Fibroblast of villous mesenchyme (primary cell): ENCODE measurements at regions not wholly inside any gene's neighbourhood (a gene's known extent, or its start where the extent isn't known, plus 50 kb on each side); places are given as distances from the start of the nearest gene placed in this dataset.

Source experiments
- DNase-seq: peaks from one replicate; pipeline ENCODE4 v3.0.0-alpha.2; 2010; ENCODE audit warnings: low read depth
- H3K4me3 ChIP-seq: 2 replicates; pipeline ENCODE4 v1.5.1; 2011; ENCODE audit warnings: low read depth, mild to moderate bottlenecking, low read length
- TF ChIP-seq, protein P1 (sequence below): IDR thresholded peaks from 2 replicates; pipeline ENCODE4 v1.5.1; 2012; ENCODE audit warnings: low read depth, mild to moderate bottlenecking, low read length; ENCODE audit not compliant: insufficient read depth

DNA sequence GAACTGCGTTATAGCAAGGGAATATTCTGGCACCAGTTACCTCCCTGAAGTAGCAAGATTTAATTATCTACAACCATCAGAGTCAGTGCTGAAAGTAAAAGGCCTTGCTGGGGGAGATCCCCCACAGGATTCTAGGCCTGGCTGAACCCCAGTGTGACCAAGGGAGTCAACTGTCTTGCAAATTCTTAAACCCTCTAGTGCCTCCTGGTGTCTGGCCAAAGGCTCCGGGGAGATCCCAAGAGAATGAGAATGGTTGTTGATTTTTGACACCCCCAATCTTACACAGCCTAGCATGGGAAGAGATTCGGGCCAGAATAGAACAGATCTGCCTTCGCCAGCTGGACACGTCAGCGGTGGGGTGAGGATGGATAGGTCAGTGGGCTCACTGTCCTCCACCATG lies 179.4 kb downstream of the ERMARD start:
- TF ChIP-seq, protein P1, sequence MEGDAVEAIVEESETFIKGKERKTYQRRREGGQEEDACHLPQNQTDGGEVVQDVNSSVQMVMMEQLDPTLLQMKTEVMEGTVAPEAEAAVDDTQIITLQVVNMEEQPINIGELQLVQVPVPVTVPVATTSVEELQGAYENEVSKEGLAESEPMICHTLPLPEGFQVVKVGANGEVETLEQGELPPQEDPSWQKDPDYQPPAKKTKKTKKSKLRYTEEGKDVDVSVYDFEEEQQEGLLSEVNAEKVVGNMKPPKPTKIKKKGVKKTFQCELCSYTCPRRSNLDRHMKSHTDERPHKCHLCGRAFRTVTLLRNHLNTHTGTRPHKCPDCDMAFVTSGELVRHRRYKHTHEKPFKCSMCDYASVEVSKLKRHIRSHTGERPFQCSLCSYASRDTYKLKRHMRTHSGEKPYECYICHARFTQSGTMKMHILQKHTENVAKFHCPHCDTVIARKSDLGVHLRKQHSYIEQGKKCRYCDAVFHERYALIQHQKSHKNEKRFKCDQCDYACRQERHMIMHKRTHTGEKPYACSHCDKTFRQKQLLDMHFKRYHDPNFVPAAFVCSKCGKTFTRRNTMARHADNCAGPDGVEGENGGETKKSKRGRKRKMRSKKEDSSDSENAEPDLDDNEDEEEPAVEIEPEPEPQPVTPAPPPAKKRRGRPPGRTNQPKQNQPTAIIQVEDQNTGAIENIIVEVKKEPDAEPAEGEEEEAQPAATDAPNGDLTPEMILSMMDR = no peak
- DNase-seq = no peak
- H3K4me3 ChIP-seq = no peak overlapping the region

DNA sequence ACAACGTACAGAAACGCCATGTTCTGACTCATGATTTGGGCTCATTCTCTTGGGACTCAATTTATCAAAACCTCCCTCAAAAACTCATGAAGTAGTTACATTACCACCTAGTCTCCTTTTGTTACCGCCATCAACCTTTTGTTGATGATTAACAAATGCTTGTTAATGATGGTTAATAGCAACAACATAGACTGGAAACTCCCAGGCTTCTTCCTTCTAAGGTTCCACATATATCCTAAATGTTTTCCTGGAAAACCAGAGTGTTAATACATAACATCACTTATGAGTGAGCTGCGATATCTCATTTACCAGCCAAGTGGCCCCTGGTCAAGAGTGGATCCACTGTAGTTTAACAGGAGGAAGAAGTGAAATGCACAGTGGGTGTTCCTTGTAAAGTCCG lies 176.3 kb downstream of the ERMARD start:
- TF ChIP-seq, protein P1 = no peak
- H3K4me3 ChIP-seq = no peak overlapping the region
- DNase-seq = no peak

DNA sequence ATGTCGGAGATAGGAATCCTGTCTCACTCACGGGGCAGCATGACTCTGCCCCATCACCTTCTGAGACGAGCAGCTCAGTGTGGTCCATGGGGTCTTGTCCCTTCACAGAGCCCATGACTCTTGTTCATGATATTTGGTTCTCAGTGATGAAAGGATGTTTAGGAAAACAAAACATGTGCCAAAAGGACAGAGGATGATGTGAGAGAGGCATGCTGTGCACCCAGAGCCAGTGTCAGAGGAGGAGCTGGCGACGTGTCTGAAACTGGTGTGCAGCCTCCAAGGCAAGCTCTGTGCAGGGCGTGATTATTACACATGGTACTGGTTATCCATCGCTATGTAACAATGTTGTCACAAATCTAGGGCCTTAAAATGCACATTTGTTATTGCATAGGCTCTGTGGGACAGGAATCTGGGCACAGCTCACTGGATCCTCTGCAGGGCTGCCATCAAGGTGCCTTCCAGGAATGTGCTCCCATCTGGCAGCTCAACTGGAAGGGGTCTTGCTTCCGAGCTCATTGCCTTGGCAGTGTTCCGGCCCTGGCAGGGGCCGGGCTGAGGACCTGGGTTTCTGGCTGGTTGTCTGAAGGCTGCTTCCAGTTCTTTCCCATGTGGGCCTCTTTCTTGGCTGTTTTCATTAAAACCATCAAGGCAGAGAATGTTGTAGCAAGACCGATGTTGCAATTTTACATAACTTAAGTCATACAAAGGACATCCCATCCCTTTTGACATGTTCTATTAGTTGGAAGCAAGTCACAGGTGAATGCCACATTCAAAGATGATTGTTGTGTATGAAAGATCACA lies 175.4 kb downstream of the ERMARD start:
- H3K4me3 ChIP-seq = no peak overlapping the region
- TF ChIP-seq, protein P1 = no peak
- DNase-seq = no peak

DNA sequence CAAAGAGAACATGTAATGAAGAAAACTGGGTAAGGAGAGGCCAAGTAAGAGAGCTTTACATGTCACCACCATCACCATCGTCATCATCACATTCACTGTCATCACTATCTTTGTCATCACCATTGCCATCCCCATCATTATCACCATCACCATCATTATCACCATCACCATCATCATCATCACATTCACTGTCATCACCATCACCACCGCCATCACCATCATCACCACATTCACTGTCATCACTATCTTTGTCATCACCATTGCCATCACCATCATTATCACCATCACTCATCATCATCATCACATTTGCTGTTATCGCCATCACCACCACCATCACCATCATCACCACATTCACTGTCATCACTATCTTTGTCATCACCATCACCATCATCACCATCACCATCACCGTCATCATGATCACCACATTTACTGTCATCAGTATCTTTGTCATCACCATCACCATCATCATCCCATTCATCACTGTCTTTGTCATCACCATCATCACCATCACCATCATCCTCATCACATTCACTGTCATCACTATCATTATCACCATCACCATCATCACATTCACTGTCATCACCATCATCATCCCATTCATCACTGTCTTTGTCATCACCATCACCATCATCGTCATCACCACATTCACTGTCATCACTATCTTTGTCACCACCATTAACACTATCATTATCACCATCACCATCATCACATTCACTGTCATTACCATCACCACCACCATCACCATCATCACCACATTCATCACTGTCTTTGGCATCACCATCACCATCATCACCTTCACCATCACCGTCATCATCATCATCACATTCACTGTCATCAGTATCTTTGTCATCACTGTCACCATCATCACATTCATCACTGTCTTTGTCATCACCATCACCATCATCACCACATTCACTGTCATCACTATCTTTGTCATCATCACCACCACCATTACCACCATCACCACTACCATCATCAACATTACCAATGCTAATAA lies 172.3 kb downstream of the ERMARD start:
- no peak for DNase-seq
- TF ChIP-seq, protein P1 = no peak
- no peak overlapping the region for H3K4me3 ChIP-seq

DNA sequence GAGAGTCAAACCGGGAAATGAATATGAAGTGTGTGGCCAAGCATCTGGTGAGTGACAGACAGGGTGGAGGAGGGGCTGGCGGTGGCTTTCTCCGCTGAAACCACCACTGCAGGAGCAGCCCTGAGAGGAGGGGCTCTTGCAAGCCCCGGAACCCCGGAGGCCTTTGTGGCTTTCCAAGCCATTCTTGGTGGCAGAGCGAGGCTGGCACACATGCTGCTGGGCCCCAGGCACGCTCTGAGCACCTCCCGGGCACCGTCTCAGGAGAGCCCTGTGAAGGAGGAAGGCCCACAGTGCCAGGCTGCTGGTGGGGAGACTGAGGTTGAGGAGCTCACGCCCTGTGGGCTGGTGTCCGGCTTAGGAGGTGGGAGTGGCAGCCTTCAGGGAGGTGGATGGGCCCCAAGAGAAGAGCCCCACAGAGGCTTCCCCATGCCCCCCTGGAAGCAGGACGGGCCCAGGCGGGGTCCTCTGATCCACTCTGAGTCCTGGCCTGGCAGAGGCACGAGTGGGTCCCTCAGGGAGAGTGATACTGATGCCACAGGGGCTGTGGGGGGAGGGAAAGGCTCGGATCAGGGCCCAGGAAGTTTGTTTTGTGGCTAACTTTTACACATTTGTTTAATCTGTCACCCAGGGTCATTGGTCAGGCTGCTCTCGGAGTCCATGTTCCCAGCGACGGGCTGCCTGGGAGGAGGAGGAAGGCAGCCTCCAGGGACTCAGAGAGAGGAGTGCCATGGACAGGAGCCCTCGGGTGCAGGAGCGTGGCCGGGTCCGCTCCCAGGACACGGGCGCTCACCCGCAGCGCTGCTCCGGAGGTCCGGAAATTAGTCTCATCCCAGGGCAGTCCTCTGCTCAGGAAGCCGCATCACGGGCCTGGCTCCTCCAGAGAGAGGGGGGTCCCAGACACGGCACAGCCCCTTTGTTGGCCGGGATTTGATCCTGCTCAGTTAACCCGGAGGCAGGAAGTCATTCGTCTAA lies 170.7 kb downstream of the ERMARD start:
- TF ChIP-seq, protein P1 = no peak
- DNase-seq = no peak
- H3K4me3 ChIP-seq = no peak overlapping the region

DNA sequence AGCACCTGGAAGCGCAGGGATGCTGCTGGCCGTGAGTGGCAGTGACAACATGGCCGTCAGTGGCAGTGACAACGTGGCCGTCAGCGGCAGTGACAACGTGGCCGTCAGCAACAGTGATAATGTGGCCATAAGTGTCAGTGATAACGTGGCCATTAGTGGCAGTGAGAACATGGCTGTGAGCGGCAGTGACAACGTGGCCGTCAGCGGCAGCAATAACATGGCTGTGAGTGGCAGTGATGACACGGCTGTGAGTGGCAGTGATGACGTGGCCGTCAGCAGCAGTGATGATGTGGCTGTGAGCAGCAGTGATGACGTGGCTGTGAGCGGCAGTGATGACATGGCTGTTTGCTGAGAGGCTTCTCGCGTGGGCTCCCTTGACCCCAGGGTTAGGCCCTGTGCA lies 169.8 kb downstream of the ERMARD start:
- no peak for DNase-seq
- TF ChIP-seq, protein P1 = no peak
- no peak overlapping the region for H3K4me3 ChIP-seq
